A673 (cell line): ENCODE measurements at regions not wholly inside any gene's neighbourhood (a gene's known extent, or its start where the extent isn't known, plus 50 kb on each side); places are given as distances from the start of the nearest gene placed in this dataset.

ENCODE experiments used
- BruUV-seq: library from RNA; stranded (reverse); fragments of 400-500 nt; replicated peaks from 2 replicates; lab custom pipeline; 2021; lab: Mats Ljungman, UMichigan
- CTCF ChIA-PET: fragments of 300-600 bp; sonication (Branson Sonifier 250); formaldehyde crosslinking; loops from one replicate; lab custom pipeline; 2022; ENCODE audit warnings: antibody characterized with exemption; lab: Charles Lee
- POLR2A ChIA-PET: fragments of 300-600 bp; sonication (Branson Sonifier 250); formaldehyde crosslinking; loops from one replicate; lab custom pipeline; 2022; ENCODE audit warnings: antibody characterized with exemption; ENCODE audit not compliant: low non-redundant PET; lab: Charles Lee
- DNase-seq: peaks from one replicate; pipeline ENCODE4 v3.0.0-alpha.2; 2015; ENCODE audit warnings: low spot score
- H3K27ac ChIP-seq: fragments of 200-600 bp; sonication (generic); 2 replicates; pipeline ENCODE4 v1.5.1; 2016; ENCODE audit warnings: mixed run types, low read depth, mild to moderate bottlenecking, mixed read lengths, antibody characterized with exemption, low read length; ENCODE audit not compliant: poor library complexity, severe bottlenecking
- H3K27me3 ChIP-seq: fragments of 200-600 bp; sonication (generic); replicated peaks from 2 replicates; pipeline ENCODE4 v1.6.1; 2017; ENCODE audit warnings: mixed run types, low read depth, mild to moderate bottlenecking, mixed read lengths, antibody characterized with exemption, low read length; ENCODE audit not compliant: insufficient read depth, poor library complexity
- H3K36me3 ChIP-seq: fragments of 200-600 bp; sonication (generic); 2 replicates; pipeline ENCODE4 v1.6.1; 2016; ENCODE audit warnings: mixed run types, mild to moderate bottlenecking, mixed read lengths, antibody characterized with exemption, low read length; ENCODE audit not compliant: insufficient read depth, poor library complexity, severe bottlenecking
- H3K4me1 ChIP-seq: fragments of 200-600 bp; sonication (generic); 2 replicates; pipeline ENCODE4 v1.6.1; 2017; ENCODE audit warnings: mixed run types, mild to moderate bottlenecking, mixed read lengths, antibody characterized with exemption, low read length; ENCODE audit not compliant: insufficient read depth, poor library complexity, severe bottlenecking
- H3K4me3 ChIP-seq: fragments of 200-600 bp; sonication (generic); 2 replicates; pipeline ENCODE4 v1.5.1; 2016; ENCODE audit warnings: low read depth, mixed run types, mild to moderate bottlenecking, mixed read lengths, low read length; ENCODE audit not compliant: poor library complexity, severe bottlenecking
- H3K9me3 ChIP-seq: fragments of 200-600 bp; sonication (generic); 2 replicates; pipeline ENCODE4 v1.6.1; 2016; ENCODE audit warnings: mixed run types, low read depth, mild to moderate bottlenecking, mixed read lengths, antibody characterized with exemption, low read length; ENCODE audit not compliant: poor library complexity, severe bottlenecking
- EZH2 ChIP-seq: fragments of 200-600 bp; sonication (generic); IDR thresholded peaks from 2 replicates; pipeline ENCODE4 v1.6.1; 2017; ENCODE audit warnings: borderline replicate concordance, low read depth, mild to moderate bottlenecking, mixed read lengths, antibody characterized with exemption, low read length; ENCODE audit not compliant: poor library complexity, severe bottlenecking
- intact Hi-C: fragments of 100-400 bp; cut with micrococcal nuclease; formaldehyde crosslinking; loops from one replicate; pipeline ENCODE4 v1.10.0; 2022; ENCODE audit not compliant: unreplicated experiment
- TF ChIP-seq, protein P1 (sequence below): fragments of 300-800, 200-600 bp; sonication (generic); conservative IDR thresholded peaks from 2 replicates; pipeline ENCODE4 v1.5.1; 2017; ENCODE audit warnings: low read depth, mild to moderate bottlenecking, antibody characterized with exemption, low read length, moderate library complexity, mixed read lengths

DNA sequence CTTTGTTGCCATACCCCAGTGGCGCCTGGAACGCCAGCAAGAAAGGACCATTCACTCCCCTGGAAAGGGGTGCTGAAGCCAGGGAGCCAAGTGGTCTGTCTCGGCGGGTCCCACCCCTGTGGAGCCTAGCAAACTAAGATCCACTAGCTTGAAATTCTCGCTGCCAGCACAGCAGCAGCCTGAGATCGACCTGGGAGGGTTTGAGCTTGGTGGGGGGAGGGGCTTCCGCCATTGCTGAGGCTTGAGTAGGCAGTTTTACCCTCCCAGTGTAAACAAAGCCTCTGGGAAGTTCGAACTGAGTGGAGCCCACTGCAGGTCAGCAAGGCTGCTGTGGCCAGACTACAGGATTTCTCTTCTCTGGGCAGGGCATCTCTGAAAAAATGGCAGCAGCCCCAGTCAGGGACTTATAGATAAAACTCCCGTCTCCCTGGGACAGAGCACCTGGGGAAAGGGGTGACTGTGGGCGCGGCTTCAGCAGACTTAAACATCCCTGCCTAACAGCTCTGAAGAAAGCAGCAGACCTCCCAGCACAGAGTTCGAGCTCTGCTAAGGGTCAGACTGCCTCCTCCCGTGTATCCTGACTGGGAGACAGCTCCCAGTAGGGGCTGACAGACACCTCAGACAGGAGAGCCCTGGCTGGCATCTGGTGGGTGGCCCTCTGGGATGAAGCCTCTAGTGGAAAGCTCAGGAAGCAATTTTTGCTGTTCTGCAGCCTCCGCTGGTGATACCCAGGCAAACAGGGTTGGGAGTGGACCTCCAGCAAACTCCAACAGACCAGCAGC lies 281.1 kb upstream of the SP4 start:
- no peaks in the 10 kb centered on the region for H3K4me1 ChIP-seq
- peaks cover 27% of the 10 kb centered on the region for H3K27me3 ChIP-seq
- CTCF ChIA-PET, result no interaction called here
- DNase-seq, result no peak
- intact Hi-C loops, result no loop called here
- no peaks in the 10 kb centered on the region for H3K36me3 ChIP-seq
- H3K4me3 ChIP-seq, result no peak overlapping the region
- TF ChIP-seq, protein P1, sequence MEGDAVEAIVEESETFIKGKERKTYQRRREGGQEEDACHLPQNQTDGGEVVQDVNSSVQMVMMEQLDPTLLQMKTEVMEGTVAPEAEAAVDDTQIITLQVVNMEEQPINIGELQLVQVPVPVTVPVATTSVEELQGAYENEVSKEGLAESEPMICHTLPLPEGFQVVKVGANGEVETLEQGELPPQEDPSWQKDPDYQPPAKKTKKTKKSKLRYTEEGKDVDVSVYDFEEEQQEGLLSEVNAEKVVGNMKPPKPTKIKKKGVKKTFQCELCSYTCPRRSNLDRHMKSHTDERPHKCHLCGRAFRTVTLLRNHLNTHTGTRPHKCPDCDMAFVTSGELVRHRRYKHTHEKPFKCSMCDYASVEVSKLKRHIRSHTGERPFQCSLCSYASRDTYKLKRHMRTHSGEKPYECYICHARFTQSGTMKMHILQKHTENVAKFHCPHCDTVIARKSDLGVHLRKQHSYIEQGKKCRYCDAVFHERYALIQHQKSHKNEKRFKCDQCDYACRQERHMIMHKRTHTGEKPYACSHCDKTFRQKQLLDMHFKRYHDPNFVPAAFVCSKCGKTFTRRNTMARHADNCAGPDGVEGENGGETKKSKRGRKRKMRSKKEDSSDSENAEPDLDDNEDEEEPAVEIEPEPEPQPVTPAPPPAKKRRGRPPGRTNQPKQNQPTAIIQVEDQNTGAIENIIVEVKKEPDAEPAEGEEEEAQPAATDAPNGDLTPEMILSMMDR, result no peak
- no peak for TF ChIP-seq EZH2
- no TSS peak for BruUV-seq
- POLR2A ChIA-PET, result no interaction called here
- no peaks in the 10 kb centered on the region for H3K9me3 ChIP-seq
- H3K27ac ChIP-seq, result no peak overlapping the region

DNA sequence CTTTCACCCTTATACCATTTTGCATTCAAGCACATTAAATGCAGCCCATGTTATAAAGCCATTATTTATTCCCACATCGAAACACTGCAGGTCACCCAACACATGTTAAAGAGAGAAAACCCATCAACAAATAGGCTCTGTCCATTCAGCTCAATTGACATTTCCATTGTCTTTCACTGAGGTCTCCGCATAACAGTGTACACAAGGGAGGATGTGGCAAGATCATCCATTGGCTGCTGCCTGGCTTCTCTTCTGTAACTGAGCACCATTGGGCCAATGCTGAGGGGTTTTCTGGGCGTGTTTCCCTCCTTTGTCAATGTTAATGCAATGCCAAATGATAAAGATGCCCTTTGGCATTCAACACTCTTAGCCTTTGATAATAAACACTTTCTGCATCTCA lies 278.1 kb upstream of the SP4 start:
- no peaks in the 10 kb centered on the region for H3K4me1 ChIP-seq
- POLR2A ChIA-PET, result no interaction called here
- CTCF ChIA-PET, result no interaction called here
- no TSS peak for BruUV-seq
- no peak for TF ChIP-seq EZH2
- TF ChIP-seq, protein P1, result no peak
- H3K27me3 ChIP-seq, result peaks cover 23% of the 10 kb centered on the region
- H3K27ac ChIP-seq, result no peak overlapping the region
- no peaks in the 10 kb centered on the region for H3K9me3 ChIP-seq
- no peaks in the 10 kb centered on the region for H3K36me3 ChIP-seq
- no peak overlapping the region for H3K4me3 ChIP-seq
- intact Hi-C loops, result no loop called here
- DNase-seq, result no peak

DNA sequence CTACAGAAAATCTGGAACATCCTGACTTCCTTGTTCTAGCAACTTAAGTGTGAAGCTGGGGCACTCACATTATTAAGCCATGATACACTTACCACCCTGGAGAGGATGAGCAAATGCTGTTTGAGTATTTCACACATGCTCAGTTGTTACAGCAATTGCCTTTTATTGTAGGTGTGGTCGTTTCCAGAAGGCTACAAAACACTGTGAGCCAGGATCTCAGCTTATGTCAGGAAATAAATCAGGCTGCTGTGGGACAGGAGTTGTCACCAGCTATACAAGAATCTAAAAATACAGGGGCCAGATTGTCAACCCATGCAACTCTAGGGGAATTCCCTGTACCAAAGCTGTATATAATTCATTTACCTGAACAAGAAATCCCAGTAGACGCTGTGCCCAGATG lies 273.3 kb upstream of the SP4 start:
- H3K27ac ChIP-seq, result no peak overlapping the region
- BruUV-seq, result no TSS peak
- H3K36me3 ChIP-seq, result no peaks in the 10 kb centered on the region
- DNase-seq, result no peak
- H3K4me1 ChIP-seq, result no peaks in the 10 kb centered on the region
- no peak for TF ChIP-seq EZH2
- TF ChIP-seq, protein P1, result no peak
- H3K27me3 ChIP-seq, result peaks cover 25% of the 10 kb centered on the region
- no peaks in the 10 kb centered on the region for H3K9me3 ChIP-seq
- no peak overlapping the region for H3K4me3 ChIP-seq
- intact Hi-C loops, result no loop called here
- ChIA-PET CTCF (no interaction called here), POLR2A (no interaction called here)
